GM19372 (cell line): ENCODE measurements at regions not wholly inside any gene's neighbourhood (a gene's known extent, or its start where the extent isn't known, plus 50 kb on each side); places are given as distances from the start of the nearest gene placed in this dataset.
"Not testable (repeated sequence)": the region's sequence is repeated elsewhere in the genome, so short reads cannot be mapped to it uniquely, and the experiment has no call there.

Experiments
- ATAC-seq: cut with Tn5 transposase; IDR thresholded peaks from one replicate; pipeline ENCODE4 v1.9.1; 2021; ENCODE audit warnings: mild to moderate bottlenecking, low read depth, moderate library complexity; ENCODE audit not compliant: unreplicated experiment

GRCh38 chr3:30407651-30408050, 198.8 kb upstream of the TGFBR2 start:
- ATAC-seq: no peak

- no peak for ATAC-seq
These were observed 198.3 kb upstream of the TGFBR2 start for GRCh38 chr3:30408105-30408557.

- ATAC-seq: no peak
These were observed 188.0 kb upstream of the TGFBR2 start for GRCh38 chr3:30418443-30418842.

DNA sequence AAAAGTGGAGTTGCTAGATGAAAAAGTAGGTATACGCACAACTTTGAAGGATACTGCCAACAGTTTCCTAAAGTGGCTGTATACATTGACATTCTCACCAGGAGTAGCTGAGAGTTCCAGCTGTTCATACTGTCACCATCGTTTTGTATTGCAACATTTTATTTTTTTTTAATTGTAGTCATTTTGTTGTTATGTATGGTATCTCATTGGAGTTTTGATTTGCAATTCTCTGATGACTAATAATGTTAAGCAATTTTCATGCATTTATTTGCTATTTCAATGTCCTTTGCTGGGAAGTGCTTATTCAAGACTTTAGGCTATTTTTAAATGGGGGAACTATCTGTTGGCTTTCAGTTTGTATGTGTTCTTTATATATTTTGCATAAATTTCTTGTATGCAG, 185.1 kb upstream of the TGFBR2 start:
- ATAC-seq: no peak

GRCh38 chr3:30426293-30426993, 180.0 kb upstream of the TGFBR2 start:
- no peak for ATAC-seq

- no peak for ATAC-seq
These were observed 178.2 kb upstream of the TGFBR2 start for GRCh38 chr3:30428251-30428650.

DNA sequence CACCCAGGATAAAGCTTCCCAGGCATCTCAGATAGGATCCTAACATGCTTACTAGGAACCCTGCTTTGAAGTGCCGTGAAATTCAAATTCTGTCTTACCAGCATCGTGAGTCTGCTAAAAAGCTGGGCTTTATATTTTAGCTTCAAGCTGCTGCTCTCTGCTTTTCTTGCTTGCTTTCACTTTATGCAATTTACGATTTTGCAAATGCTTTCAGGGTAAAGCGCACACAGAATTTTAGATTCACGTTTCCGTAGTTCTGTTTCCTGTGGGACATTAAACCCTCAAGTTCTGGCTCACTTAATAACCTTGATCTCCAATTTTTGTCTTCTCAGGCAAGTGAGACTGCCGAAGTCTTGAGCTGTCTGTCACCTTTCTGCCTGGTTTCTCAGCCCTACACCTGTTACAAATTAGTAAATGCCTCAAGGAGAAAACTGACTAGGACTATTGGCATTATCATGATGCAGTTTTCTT, 170.5 kb upstream of the TGFBR2 start:
- ATAC-seq: no peak

GRCh38 chr3:30437171-30437601, 169.2 kb upstream of the TGFBR2 start:
- ATAC-seq: no peak

GRCh38 chr3:30438126-30438525, 168.3 kb upstream of the TGFBR2 start:
- ATAC-seq: no peak

- no peak for ATAC-seq
These were observed 166.8 kb upstream of the TGFBR2 start for GRCh38 chr3:30439451-30440053.

DNA sequence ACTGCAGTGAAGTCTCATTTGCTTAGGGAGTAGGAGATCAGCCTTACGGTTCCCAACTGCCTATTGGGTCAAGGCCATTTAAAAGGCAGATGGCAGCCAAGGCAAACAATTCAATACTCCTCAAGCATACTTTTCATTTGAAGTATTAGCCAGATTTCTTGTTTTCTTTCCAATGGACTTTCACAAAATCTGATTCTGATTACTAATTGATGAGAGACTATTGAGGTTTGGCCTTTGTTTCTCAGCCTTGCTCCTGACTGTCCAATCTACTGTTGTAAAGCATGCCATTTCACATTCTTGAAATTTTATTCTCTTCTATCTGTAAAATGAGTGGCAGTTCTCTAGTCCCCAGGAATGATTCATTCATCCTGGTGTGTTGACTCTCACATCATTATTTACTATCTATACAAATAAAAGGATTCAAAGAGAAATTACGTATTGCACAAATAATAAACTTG, 166.2 kb upstream of the TGFBR2 start:
- no peak for ATAC-seq

DNA sequence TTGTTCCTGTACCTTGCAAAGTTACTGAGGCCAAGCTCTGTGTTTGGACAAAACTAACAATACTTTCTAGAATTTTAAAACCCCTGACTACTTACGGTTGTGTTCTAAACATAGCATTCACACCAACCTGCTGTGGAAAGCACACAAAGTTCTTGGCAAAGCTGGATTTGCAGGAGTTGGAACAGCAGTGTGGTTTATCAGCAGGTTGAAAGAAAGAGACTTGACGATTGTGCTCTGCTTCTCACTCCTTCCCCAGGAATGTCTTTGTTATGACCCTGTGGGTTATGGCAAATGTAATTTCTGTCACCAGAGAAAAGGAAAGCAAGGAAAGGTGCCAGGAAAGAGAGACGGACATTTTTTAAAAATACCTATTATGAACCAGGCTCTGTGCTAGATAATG, 165.5 kb upstream of the TGFBR2 start:
- no peak for ATAC-seq

- no peak for ATAC-seq
These were observed 162.4 kb upstream of the TGFBR2 start for GRCh38 chr3:30443756-30444673.

DNA sequence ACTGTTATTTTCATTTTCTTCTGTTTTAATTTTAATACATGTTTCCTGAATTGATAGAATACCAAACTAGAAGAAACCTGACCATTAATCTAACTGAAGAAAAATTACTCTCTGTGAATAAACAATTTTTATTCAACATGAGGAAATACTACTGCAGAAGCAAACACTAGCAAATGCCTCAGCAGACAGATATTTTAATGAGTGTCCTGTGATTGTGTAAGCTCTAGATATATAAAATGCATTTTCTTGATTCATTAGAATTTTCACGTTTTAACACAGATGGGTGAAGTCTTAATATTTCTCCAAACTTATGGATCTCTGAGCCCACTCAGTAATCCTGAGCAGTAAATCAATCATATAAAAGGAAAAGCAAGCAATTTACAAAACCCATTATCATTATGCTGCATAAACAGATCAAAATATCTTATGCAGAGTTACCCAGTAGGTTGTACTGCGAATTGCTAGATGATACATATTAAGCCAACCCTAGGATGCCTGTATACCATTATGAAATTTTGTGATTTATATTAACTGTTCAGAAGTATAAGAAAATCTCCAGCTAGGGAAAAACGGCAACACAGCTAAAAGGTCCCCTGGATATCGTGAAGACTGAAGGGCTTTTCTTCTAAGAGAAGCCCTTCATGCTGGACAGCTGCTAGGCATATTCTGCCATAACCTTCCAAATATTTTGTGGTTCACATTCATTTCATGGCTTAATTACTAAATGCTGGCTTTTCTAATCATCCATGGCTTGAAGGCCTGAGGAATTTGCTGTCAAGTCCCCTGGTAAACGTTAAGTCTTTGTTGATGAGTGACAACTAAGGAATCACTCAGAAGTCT, 157.7 kb upstream of the TGFBR2 start:
- no peak for ATAC-seq

GRCh38 chr3:30449290-30449632, 157.1 kb upstream of the TGFBR2 start:
- ATAC-seq: no peak

DNA sequence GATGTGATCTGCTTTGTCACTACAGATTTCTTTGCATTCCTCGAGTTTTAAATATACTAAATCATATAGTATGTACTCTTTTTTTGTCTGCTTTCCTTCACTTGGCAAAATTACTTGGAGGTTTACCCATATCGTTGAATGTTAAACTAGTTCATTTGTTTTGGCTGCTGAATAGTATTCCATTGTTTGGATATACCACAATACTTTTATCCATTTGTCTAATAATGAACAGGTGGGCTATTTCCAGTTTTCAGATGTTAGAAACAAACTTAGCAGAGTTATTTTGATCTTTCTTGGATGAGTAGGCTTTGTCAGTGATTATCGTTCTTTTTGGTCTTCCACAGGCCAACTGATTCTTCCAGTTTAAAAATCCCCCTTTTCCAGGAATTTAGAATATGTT, 154.0 kb upstream of the TGFBR2 start:
- no peak for ATAC-seq

GRCh38 chr3:30453360-30454039, 152.9 kb upstream of the TGFBR2 start:
- ATAC-seq: no peak

GRCh38 chr3:30454636-30455035, 151.8 kb upstream of the TGFBR2 start:
- no peak for ATAC-seq

DNA sequence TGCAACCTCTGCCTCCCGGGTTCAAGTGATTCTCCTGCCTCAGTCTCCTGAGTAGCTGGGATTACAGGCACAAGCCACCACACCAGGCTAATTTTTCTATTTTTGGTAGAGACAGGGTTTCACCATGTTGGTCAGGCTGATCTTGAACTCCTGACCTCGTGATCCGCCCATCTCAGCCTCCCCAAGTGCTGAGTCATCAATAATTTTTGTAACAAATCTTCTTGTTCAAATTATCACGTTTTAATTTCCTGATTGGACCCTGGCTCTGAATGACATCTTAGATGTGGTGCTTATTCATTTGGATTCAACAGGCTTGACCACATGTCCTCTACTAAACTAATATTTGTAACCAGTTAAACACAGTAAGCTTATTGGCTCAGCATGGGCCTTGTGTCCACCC, 151.3 kb upstream of the TGFBR2 start:
- not testable (repeated sequence) for ATAC-seq

GRCh38 chr3:30455840-30456239, 150.6 kb upstream of the TGFBR2 start:
- ATAC-seq: no peak
